CD4-positive, alpha-beta T cell treated with Interleukin-17A for 1 hour (primary cell): ENCODE measurements at regions not wholly inside any gene's neighbourhood (a gene's known extent, or its start where the extent isn't known, plus 50 kb on each side); places are given as distances from the start of the nearest gene placed in this dataset.
"Not testable (repeated sequence)": the region's sequence is repeated elsewhere in the genome, so short reads cannot be mapped to it uniquely, and the experiment has no call there.

Experiments used
- DNase-seq: peaks from one replicate; pipeline ENCODE4 v3.0.0-alpha.2; 2020

DNA sequence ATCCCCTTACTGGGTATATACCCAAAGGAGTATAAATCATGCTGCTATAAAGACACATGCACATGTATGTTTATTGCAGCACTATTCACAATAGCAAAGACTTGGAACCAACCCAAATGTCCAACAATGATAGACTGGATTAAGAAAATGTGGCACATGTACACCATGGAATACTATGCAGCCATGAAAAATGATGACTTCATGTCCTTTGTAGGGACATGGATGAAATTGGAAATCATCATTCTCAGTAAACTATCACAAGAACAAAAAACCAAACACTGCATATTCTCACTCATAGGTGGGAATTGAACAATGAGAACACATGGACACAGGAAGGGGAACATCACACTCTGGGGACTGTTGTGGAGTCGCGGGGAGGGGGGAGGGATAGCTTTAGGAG lies 161.7 kb upstream of the PHACTR1 start:
- DNase-seq = not testable (repeated sequence)

DNA sequence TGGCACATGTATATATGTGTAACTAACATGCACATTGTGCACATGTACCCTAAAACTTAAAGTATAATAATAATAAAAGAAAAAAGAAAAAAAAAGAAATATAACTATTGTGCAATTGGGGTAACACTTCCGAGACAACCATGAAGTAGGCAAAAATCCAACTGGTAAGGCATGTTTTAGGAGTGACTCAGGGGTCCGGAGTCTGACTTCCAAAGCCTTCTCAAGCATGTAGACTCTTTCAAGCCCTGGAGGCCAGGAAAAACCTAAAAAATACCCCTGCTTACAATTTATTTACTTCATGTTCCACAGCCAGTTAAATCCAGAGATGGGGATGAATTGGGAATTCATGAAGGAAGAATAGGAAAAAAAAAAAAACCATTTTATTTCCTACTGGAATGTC lies 161.3 kb upstream of the PHACTR1 start:
- no peak for DNase-seq

DNA sequence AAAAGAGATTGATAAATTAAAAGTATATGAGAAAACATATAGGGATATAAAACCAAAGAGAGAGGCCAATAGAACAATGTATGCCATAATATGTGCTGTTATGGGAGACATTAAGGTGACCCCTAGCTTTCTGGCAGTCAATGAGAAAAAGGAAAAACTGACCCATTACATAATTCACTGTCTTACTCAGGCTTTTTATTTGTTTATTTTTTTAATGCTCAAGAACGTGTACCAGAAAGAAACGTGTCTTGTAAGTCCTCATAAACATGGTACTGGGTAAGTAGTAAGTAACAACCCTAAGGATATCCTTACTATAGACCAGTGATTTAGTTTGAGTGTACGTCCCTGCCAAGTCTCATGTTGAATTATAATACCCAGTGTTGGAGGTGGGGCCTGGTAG lies 160.8 kb upstream of the PHACTR1 start:
- no peak for DNase-seq

DNA sequence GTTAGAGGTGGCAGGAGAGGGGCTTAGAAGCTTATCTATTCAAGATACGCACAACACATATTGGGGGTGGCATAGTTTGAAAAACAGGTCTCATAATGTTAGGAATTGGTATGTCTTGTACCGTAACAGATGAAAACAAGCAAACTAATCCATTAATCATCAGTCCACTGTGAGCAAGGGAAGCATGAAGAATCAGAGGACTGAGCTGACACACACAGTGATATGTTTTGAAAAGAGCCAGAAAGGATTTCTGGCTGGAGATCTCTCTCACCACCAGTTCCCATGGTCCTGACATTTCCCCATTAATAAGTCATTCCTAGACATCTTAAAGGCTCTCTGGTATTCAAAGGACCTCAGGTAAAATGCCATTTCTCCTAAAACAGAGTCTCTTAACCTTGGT lies 158.8 kb upstream of the PHACTR1 start:
- DNase-seq = no peak

DNA sequence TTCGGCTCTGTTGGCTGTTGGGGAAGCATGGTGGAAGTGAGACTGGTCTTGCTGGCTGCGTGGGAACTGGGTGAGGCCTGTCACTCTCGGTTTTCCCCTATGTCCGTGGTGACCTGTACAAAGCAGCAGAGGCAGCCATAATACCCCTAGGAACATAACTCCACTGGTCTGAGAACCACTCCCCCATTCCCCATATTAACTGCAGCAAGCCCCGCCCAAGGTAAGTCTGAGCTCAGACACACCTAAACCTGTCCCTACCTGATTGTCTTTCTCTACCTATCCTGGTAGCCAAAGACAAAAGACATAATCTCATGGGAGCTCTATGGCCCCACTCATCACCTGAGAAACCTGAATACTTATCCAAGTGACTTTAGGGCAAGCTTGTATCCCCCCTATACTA lies 156.3 kb upstream of the PHACTR1 start:
- no peak for DNase-seq

DNA sequence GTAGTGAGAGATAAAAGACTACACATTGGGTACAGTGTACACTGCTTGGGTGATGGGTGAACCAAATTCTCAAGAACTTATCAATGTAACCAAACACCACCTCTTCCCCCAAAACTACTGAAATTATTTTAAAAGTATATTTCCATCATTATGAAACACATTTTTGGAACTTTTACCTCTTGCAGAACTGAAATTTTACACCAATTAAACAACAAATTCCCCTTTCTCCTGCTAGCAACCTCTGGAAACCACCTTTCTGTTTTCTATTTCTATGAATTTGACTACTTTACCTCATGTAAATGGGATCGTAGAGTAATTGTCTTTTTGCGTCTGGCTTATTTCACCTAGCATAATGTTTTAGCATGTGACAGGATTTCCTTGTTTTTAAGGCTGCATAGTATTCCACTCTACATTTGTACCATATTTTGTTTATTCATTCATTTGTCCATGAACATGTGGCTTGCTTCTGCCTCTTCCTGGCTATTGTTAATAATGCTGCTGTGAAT lies 149.9 kb upstream of the PHACTR1 start:
- DNase-seq = no peak

DNA sequence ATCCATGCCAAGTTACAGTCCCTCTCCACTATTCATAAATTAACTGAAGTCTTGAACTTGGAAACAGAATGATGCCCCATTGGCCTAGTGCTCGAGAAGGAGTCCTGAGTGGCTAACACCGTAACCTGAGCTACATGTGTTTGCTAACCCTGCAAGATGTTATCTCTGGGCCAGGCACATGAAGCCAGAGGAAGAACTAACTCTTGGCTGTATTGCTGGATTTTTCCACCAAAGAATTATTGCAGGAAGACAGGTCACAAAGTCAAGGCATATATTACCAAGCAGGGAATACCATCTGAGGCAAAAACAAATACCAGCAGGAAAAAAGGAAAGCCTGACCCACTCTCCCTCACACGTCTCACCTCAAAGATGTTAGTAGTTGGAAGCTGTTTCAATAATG lies 148.9 kb upstream of the PHACTR1 start:
- DNase-seq = no peak

DNA sequence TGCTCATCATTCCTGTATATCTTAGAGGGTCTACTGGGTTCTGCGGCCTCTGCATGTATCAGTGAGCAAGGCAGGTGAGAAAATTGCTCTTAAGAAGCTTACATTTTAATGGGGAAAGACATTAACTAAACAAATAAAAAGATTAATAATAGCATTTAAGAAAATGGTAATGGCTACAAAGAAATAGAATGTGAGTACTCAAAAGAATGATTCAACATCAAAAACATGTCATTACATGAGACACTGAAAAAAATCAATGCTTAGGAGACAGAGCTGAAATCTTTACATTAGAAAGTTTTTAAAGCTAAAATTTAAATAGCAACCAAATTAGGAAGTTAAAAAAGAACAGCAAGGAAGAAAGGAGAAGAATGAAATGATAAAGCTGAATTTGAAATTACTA lies 146.9 kb upstream of the PHACTR1 start:
- DNase-seq = no peak

DNA sequence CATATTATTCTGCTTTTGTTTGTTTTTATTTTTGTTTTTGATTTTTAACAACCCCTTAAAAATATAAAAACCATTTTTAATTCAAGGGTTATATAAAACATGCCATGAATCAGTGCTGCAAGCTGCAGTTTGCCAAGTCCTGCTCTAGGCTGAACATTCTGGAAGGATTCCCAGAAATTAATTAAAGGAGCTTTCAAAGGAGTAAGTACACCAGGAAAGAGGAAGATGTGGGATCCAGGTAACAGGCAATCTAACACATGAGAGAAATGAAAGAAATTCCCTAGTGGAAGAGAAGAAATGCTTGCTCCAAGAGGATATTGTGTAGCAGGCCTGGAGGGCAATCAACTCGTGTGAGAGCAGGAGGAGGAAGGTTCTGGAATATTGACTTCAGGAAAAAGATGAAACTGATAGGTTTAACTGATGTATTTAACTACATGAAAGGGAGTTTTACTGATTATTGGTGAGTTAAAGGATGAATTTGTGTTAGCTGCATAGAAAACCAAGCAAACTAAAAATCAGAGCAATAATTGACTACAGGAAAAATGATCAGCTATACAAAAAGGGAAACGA lies 146.0 kb upstream of the PHACTR1 start:
- no peak for DNase-seq

DNA sequence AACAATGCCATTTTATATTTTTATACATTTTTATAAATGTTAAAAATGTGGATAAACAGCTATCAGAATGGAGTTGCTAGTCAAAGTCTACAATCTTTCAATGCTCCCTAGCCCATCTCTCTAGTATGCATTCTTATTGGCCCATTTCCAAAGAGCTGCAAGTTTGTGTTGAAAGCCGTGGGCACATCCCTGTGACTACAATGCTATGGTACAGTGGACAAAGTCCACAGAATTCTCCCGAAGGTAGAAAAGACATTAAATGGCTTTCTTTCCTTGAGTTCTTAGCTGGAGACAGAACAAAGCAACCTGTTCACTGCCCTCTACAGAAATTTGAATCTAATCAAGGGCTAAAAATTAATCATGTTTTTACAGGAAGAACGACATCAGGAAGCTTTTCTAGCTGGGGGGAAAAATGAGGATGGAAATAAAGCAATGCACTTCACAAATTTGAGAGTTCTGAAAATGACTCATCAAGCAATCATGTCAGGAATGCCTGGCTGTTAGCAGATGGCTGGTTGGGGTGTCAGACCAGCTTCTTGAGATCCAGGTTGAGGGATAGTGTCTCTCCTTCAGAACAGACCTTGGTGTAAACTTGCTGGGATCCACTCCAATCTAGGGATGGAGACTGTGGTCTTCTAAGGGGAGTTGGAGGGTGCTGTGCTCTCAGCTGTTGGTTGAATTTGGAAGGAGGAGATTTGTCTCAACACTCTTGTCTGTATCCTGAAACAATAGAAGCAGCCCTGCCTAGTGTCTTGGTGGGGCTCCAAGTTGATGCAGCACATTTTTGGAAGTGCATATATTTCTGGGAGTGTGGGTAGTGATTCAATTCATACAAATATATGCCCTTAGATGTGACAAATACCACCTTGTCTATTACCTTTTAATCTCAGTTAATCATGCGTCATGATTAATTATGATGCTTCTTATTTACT lies 143.4 kb upstream of the PHACTR1 start:
- DNase-seq = no peak

DNA sequence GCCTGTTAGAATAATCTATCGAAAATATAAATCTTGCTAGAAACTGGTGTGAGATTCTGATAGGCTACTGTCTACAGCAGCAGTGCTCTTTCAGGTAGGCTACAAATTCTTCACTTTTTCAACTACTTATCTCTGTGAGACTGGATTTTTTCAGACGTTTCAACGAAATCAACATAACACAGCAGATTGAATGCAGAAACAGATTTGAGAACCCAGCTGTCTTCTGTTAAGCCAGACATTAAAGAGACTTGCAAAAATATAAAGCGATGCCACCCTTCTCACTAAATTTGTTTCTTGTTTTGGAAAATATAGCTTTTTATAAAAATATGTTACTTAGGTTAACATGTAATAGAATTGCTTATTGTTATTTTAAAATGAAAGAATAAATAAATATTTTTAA lies 140.6 kb upstream of the PHACTR1 start:
- no peak for DNase-seq

DNA sequence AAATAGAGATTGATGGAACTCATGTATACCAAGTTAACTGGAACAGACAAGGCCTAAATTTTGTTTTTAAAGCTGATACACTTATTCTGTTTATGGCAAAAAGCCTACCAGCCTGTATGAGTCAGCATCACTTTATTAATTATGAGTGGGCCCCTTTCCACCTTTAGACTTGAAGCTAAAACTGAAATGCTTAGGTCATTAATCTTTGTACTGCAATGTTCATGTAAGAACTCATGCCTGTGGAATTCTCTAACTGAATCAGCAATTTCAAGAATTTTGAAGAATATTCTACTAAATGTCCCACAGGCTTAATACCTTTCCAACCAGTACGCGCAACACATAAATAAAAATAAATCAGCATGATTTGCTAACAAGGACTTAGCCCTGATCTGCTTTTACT lies 140.2 kb upstream of the PHACTR1 start:
- no peak for DNase-seq

DNA sequence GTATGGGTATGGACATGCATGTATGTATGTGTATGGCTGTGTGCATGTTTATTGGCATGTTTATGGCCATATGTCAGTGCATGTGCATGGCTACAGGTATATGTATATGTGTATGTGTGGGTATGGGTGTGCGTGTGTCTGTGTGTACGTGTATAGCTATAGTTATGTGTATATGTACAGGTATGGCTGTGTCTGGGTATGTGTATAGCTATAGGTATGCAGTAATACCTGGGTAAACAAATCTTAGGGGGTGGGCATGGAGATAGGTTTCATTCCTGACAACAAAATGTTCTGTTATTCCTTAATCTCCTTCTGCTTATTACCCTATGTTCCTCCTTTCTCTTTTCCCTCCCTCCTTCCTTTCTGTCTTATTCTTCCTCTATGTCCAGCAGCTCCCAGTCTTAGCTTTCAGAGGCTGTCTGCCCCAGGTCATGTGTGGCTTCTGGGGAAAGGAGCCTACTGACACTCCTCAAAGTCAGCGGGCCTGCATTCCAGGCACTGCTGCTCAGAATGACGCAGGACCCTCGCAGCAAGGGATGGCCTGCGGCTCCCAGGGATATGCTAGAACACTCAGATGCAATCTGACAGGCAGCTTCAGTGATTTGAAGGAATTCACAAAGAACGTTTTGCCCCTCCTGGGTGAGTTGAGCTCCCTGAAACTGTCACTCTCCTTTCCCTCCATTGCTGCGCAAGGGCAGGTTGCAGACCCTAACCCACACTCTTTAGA lies 139.3 kb upstream of the PHACTR1 start:
- DNase-seq = no peak

DNA sequence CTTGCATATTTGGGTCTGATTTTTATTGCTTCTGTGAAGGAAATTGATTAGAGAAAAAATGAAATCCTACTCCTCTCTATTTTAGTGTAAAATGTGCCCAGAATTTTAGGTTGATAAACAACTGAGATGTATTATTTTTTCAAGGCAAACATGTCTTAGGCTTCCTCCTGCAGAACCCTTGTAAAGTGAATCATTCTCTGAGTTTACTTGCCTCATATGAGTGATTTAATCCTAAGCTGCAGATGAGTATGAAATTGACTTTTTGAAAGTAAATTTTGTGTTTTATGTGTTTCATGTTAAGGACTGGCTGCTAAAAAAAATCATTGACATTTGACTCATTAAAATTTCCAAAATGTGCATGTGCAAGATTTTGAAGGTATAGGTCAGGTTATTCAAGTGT lies 138.5 kb upstream of the PHACTR1 start:
- no peak for DNase-seq

DNA sequence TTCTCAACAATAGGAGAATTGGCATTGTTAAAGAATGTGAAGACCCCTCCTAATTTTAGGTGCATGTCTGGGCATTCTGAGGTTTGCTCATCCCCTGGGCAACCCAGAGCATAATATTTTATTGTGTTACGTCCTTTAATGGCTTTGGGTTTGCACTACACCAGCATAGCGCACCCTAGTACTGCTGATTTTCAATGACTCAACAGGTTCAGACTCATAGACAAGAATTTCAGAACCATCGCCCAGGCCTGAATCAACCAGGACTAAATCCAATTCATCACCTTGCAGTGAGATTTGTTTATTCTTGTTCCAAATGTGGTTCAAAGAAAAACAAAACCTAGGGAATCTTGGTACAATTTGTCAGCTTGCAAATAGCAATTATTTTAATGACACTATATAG lies 137.8 kb upstream of the PHACTR1 start:
- DNase-seq = no peak

DNA sequence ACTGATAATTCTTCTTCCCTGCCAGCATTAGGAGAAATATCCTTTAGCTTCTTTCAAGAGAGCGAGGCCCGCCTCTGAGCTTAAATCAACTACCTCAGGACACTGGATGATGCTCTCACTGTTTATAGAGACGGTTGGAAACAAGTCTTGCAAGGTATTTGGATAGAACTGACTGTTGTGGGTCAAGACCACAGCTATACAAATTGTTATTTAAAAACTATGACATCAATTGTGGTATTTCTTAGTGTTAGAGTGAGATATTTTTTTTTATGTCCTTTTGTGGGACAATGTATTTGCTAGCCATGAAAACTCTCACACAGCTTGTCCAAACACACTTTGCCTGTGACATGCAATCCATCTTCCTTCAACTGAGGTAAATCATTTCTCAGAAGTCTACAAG lies 136.3 kb upstream of the PHACTR1 start:
- no peak for DNase-seq

DNA sequence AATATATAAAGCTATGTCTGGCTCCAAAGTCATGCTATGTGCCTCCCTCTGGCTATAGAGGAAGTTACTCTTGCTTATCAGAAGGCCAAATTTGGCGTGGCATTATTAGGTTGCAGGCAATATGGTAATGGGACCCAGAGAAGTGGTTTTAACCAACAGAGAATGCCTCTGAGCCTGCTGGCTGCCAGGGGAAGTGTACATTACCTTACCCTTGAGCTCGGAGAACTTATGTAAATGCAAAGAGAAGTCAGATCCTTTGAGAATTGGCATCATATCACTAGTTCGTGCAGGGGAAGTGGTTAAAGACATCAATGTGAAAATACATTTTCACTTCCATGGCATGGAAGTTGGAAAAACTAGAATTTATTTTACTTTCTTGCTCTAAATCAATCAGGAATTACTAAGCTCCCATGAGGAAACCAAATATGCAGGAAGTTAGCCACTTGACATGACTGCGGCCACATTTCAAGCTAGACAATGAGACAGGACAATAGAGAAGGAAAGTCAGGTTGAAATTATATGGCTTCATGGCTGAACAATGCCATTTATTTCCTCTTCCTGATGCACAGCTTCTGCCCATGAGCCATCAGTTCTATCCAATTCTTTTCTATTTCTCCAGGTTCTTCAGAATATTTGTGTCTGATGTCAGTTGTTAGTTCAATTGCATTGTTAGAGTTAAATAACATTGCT lies 134.0 kb upstream of the PHACTR1 start:
- no peak for DNase-seq

DNA sequence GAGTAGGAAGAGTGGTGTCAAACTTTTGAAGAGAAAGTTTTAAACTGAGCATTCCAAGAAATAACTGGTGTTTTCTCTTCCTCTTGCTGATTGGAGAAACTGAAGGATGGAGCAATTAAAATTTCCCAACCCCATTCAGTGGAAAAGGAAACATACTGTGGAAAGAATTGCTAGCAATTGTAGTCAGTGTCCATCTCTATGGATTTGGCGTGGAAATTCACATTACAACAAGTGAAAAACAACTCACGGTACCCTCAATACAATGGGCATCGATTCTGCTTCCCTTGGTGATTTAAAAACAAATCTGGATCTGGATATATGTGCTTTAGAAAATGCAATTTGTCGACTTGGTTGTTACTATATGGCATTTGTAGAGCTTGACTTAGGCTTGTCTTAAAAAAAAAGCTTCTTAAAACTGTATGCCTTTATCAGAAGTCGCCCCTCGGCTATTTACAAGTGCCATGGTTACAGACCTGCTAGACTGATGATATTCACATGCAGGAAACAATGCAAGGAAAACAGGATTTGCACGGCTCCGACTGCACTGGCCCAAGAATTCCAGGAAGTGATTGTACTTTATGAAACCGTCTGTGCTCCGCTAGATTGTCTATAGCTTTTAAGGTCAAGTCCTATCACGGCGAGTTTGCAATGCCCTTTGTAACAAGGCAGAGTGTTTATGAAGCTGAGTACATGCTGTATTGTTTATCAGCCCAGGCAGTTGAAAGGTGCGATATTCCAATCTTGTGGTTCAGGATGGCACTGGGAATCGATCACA lies 131.7 kb upstream of the PHACTR1 start:
- no peak for DNase-seq

DNA sequence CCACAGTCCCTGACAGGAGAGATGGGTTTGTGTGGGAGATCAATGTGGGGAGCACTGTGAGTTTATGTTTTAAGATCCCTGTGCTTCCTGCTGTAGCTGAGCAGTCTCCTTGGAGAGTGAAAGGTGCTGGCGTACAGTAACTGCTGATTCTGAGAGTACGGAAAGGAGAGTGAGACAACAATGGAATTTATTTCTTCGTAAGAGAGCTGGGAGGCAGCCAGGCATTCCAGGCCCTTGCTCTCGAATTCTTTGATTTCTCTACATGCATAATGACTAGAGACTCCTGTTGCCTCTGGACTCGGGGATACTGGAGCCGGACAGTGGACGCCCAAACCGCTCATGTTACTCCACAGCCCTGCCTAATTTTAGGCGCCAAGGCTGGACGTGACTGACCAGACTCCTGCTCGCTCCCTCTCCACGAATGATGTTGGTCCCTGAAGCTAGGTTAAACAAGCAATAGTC lies 131.0 kb upstream of the PHACTR1 start:
- DNase-seq = no peak

DNA sequence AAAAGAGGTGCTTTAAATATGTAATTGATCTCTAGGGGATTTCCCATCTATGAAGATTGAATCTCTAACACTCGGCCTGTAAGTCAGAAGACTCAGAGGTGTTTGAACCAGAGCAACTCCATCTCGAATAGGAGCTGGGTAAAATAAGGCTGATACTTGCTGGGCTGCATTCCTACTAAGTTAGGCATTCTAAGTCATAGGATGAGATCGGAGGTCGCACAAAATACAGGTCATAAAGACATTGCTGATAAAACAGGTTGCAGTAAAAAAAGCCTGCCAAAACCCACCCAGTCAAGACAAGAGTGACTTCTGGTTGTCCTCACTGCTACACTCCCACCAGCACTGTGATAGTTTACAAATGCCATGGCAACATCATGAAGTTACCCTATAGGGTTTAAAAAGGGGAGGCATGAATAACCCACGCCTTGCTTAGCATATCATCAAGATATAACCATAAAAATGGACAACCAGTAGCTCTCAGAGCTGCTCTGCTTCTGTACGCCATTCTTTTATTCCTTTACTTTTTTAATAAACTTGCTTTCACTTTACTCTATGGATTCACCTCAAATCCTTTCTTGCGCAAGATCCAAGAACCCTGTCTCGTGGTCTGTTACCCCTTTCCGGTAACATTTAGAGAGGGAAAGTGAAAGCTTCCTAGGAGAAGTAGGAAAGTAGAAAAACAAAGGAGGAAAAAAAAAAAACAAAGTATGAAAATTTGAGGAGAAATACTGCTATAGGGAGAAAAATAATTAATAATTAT lies 129.7 kb upstream of the PHACTR1 start:
- no peak for DNase-seq

DNA sequence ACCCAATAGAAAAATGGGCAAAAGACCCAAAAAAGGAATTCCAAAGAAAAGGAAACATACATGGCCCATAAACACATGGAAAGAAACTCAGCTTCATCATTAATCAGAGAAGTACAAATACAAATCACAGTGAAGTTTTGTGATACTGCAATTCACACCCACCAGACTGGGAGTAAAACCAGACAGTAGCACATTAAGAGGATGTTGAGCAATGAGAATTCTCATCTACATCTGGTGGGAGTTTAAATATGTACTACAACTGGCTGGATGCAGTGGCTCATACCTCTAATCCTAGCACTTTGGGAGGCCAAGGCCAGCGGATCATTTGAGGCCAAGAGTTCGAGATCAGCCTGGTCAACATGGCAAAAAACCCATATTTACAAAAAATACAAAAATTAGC lies 125.7 kb upstream of the PHACTR1 start:
- DNase-seq = no peak

DNA sequence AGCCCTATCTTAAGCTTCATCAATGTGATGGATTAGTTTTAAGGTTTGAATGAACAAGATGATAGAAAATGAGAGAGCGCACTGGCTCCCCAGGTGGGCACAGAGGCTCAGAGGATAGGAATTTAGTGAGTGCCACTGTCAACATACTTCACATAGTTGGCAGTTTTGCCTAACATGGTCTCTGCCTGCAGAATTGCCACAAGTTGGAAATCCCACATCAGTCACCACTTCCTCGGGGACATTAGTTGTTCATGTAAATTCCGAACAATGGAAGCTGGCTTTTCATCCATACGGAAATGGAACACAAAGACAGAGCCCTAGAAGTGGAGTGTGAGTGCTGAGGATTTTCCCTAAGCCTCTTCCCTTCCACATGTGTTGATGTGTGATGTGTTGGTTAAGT lies 123.9 kb upstream of the PHACTR1 start:
- no peak for DNase-seq
